Trophoblast cell (in vitro differentiated cells and primary cell): ENCODE measurements at regions not wholly inside any gene's neighbourhood (a gene's known extent, or its start where the extent isn't known, plus 50 kb on each side); places are given as distances from the start of the nearest gene placed in this dataset.

Experiments used
- DNase-seq, 2 donors: peaks; one replicate each; pipeline ENCODE4 v3.0.0-alpha.2; 2016
- H2AFZ ChIP-seq: 2 replicates; pipeline ENCODE4 v1.6.1; 2013; ENCODE audit warnings: low read length, moderate library complexity, mild to moderate bottlenecking; ENCODE audit not compliant: insufficient read depth, poor library complexity
- H2AK5ac ChIP-seq: 2 replicates; pipeline ENCODE4 v1.6.1; 2013; ENCODE audit warnings: mild to moderate bottlenecking, low read length
- H2BK120ac ChIP-seq: 2 replicates; pipeline ENCODE4 v1.6.1; 2013; ENCODE audit warnings: low read length, mild to moderate bottlenecking, moderate library complexity; ENCODE audit not compliant: insufficient read depth, poor library complexity
- H2BK12ac ChIP-seq: 2 replicates; pipeline ENCODE4 v1.6.1; 2013; ENCODE audit warnings: mild to moderate bottlenecking, low read length, moderate library complexity
- H2BK5ac ChIP-seq: 2 replicates; pipeline ENCODE4 v1.6.1; 2013; ENCODE audit warnings: low read length, low read depth, moderate library complexity, mild to moderate bottlenecking; ENCODE audit not compliant: poor library complexity
- H3K14ac ChIP-seq: 2 replicates; pipeline ENCODE4 v1.6.1; 2013; ENCODE audit warnings: mild to moderate bottlenecking, low read length
- H3K18ac ChIP-seq: 2 replicates; pipeline ENCODE4 v1.6.1; 2013; ENCODE audit warnings: mild to moderate bottlenecking, low read length
- H3K23ac ChIP-seq: 2 replicates; pipeline ENCODE4 v1.6.1; 2013; ENCODE audit warnings: low read length
- H3K27ac ChIP-seq: 2 replicates; pipeline ENCODE4 v1.5.1; 2013; ENCODE audit warnings: low read depth, mild to moderate bottlenecking, inconsistent platforms, low read length, moderate library complexity
- H3K27me3 ChIP-seq: 2 replicates; pipeline ENCODE4 v1.6.1; 2013; ENCODE audit warnings: inconsistent platforms, mild to moderate bottlenecking, low read length, moderate library complexity; ENCODE audit not compliant: insufficient read depth
- H3K36me3 ChIP-seq, 2 experiments: 1 replicate in 1 of 2; 2 replicates in 1 of 2; pipeline ENCODE4 v1.6.1; 2013; ENCODE audit warnings: low read length in 2 of 2, mild to moderate bottlenecking in 2 of 2, moderate library complexity in 1 of 2; ENCODE audit not compliant: insufficient read depth in 2 of 2, control insufficient read depth in 1 of 2
- H3K4ac ChIP-seq: 2 replicates; pipeline ENCODE4 v1.6.1; 2013; ENCODE audit warnings: low read depth, mild to moderate bottlenecking, low read length, moderate library complexity
- H3K4me1 ChIP-seq, 2 experiments: 1 replicate in 1 of 2; 2 replicates in 1 of 2; pipeline ENCODE4 v1.6.1; 2013; ENCODE audit warnings: low read length in 2 of 2, mild to moderate bottlenecking in 2 of 2, moderate library complexity in 1 of 2; ENCODE audit not compliant: insufficient read depth in 2 of 2, control insufficient read depth in 1 of 2
- H3K4me2 ChIP-seq: 2 replicates; pipeline ENCODE4 v1.6.1; 2013; ENCODE audit warnings: inconsistent platforms, mild to moderate bottlenecking, low read length, moderate library complexity
- H3K4me3 ChIP-seq: 2 replicates; pipeline ENCODE4 v1.5.1; 2013; ENCODE audit warnings: mild to moderate bottlenecking, low read depth, low read length, inconsistent platforms
- H3K79me1 ChIP-seq: one replicate; pipeline ENCODE4 v1.6.1; 2013; ENCODE audit warnings: low read length
- H3K79me2 ChIP-seq: 2 replicates; pipeline ENCODE4 v1.6.1; 2013; ENCODE audit warnings: low read length, mild to moderate bottlenecking; ENCODE audit not compliant: control insufficient read depth, insufficient read depth, poor library complexity
- H3K9ac ChIP-seq: 2 replicates; pipeline ENCODE4 v1.6.1; 2013; ENCODE audit warnings: mild to moderate bottlenecking, low read length
- H3K9me3 ChIP-seq: 2 replicates; pipeline ENCODE4 v1.6.1; 2013; ENCODE audit warnings: low read depth, mild to moderate bottlenecking, control low read depth, inconsistent platforms, low read length; ENCODE audit not compliant: insufficient read depth
- H4K12ac ChIP-seq: 2 replicates; pipeline ENCODE4 v1.6.1; 2013; ENCODE audit warnings: low read depth, mild to moderate bottlenecking, low read length, moderate library complexity
- H4K8ac ChIP-seq: 2 replicates; pipeline ENCODE4 v1.6.1; 2013; ENCODE audit warnings: low read depth, mild to moderate bottlenecking, low read length, moderate library complexity
- H4K91ac ChIP-seq: one replicate; pipeline ENCODE4 v1.6.1; 2013; ENCODE audit warnings: low read depth, mild to moderate bottlenecking, low read length, moderate library complexity
- WGBS: extraction: QIAGEN DNeasy Blood & Tissue Kit; methylation state at CpG from one replicate; pipeline ENCODE4 v1.1.7; 2013; ENCODE audit warnings: missing lambda C conversion rate; ENCODE audit not compliant: insufficient read length, insufficient coverage; ENCODE audit errors: extremely low coverage; 5-methylcytosine and 5-hydroxymethylcytosine counted together

GRCh38 chr9:96078897-96079490 lies 203.5 kb downstream of the ERCC6L2 start:
- Histone ChIP-seq H2BK5ac (no peak overlapping the region), H3K4me3 (no peak overlapping the region), H3K9ac (no peak overlapping the region), H2AFZ (no peak overlapping the region), H2BK12ac (no peak overlapping the region), H2BK120ac (no peak overlapping the region), H3K36me3 (no peaks in the 10 kb centered on the region), H3K27ac (no peak overlapping the region), H3K4ac (no peak overlapping the region), H3K23ac (no peak overlapping the region), H3K9me3 (peaks cover 2% of the 10 kb centered on the region), H3K4me2 (no peak overlapping the region), H4K91ac (no peak overlapping the region), H4K8ac (no peak overlapping the region), H4K12ac (no peak overlapping the region), H3K27me3 (no peaks in the 10 kb centered on the region), H3K18ac (no peak overlapping the region), H2AK5ac (no peak overlapping the region), H3K79me1 (no peaks in the 10 kb centered on the region), H3K4me1 (peaks cover 9 to 11% of the 10 kb centered on the region in 2 experiments), H3K79me2 (no peaks in the 10 kb centered on the region), H3K14ac (no peak overlapping the region)
- WGBS, result no CpG with 5 or more reads among the region's 4 CpGs
- DNase-seq, result no peak

GRCh38 chr9:96075757-96076156 lies 200.3 kb downstream of the ERCC6L2 start:
- no peak overlapping the region for H3K4ac ChIP-seq
- no peaks in the 10 kb centered on the region for H3K79me2 ChIP-seq
- H3K4me1 ChIP-seq, result peaks cover 2 to 4% of the 10 kb centered on the region in 2 experiments
- H2BK120ac ChIP-seq, result no peak overlapping the region
- H4K8ac ChIP-seq, result no peak overlapping the region
- no peak overlapping the region for H3K14ac ChIP-seq
- H2BK5ac ChIP-seq, result no peak overlapping the region
- H2AFZ ChIP-seq, result no peak overlapping the region
- no peaks in the 10 kb centered on the region for H3K27me3 ChIP-seq
- no peak overlapping the region for H3K4me3 ChIP-seq
- H3K79me1 ChIP-seq, result no peaks in the 10 kb centered on the region
- no peak overlapping the region for H3K9ac ChIP-seq
- H3K4me2 ChIP-seq, result no peak overlapping the region
- no peak overlapping the region for H2BK12ac ChIP-seq
- H3K18ac ChIP-seq, result no peak overlapping the region
- H3K36me3 ChIP-seq, result no peaks in the 10 kb centered on the region
- no peak overlapping the region for H2AK5ac ChIP-seq
- H3K9me3 ChIP-seq, result no peaks in the 10 kb centered on the region
- no CpG with 5 or more reads among the region's 5 CpGs for WGBS
- no peak overlapping the region for H4K12ac ChIP-seq
- no peak overlapping the region for H4K91ac ChIP-seq
- H3K27ac ChIP-seq, result no peak overlapping the region
- no peak overlapping the region for H3K23ac ChIP-seq
- no peak for DNase-seq

- Histone ChIP-seq H2BK120ac (no peak overlapping the region), H3K79me1 (no peaks in the 10 kb centered on the region), H3K4me3 (no peak overlapping the region), H2BK12ac (no peak overlapping the region), H3K27ac (no peak overlapping the region), H4K91ac (no peak overlapping the region), H2AFZ (no peak overlapping the region), H3K23ac (no peak overlapping the region), H3K4me2 (no peak overlapping the region), H3K14ac (no peak overlapping the region), H3K9me3 (no peaks in the 10 kb centered on the region), H3K27me3 (no peaks in the 10 kb centered on the region), H3K18ac (no peak overlapping the region), H2AK5ac (no peak overlapping the region), H2BK5ac (no peak overlapping the region), H4K8ac (no peak overlapping the region), H4K12ac (no peak overlapping the region), H3K36me3 (no peaks in the 10 kb centered on the region), H3K9ac (no peak overlapping the region), H3K4me1 (peaks cover 2 to 4% of the 10 kb centered on the region in 2 experiments), H3K79me2 (no peaks in the 10 kb centered on the region), H3K4ac (no peak overlapping the region)
- no peak for DNase-seq
- WGBS, result no CpG with 5 or more reads among the region's 6 CpGs
Observed at GRCh38 chr9:96075111-96075510, 199.6 kb downstream of the ERCC6L2 start.

GRCh38 chr9:96073531-96074480 lies 198.3 kb downstream of the ERCC6L2 start:
- H3K27me3 ChIP-seq, result no peaks in the 10 kb centered on the region
- no peaks in the 10 kb centered on the region for H3K79me2 ChIP-seq
- H2AK5ac ChIP-seq, result no peak overlapping the region
- no peak overlapping the region for H2BK12ac ChIP-seq
- no peak overlapping the region for H4K8ac ChIP-seq
- no peak overlapping the region for H3K14ac ChIP-seq
- no peak overlapping the region for H3K18ac ChIP-seq
- H4K12ac ChIP-seq, result no peak overlapping the region
- H2AFZ ChIP-seq, result no peak overlapping the region
- H3K4me1 ChIP-seq, result peaks cover 2 to 4% of the 10 kb centered on the region in 2 experiments
- H4K91ac ChIP-seq, result no peak overlapping the region
- no peak overlapping the region for H2BK5ac ChIP-seq
- no CpG with 5 or more reads among the region's 11 CpGs for WGBS
- H3K9me3 ChIP-seq, result no peaks in the 10 kb centered on the region
- no peak overlapping the region for H3K27ac ChIP-seq
- no peak overlapping the region for H3K4me2 ChIP-seq
- no peaks in the 10 kb centered on the region for H3K79me1 ChIP-seq
- no peak overlapping the region for H3K4me3 ChIP-seq
- DNase-seq, result peak in 1 of 2 donors; percentile 6
- no peak overlapping the region for H3K4ac ChIP-seq
- no peaks in the 10 kb centered on the region for H3K36me3 ChIP-seq
- no peak overlapping the region for H3K23ac ChIP-seq
- no peak overlapping the region for H2BK120ac ChIP-seq
- no peak overlapping the region for H3K9ac ChIP-seq
